ENCODE measurements at regions not wholly inside any gene's neighbourhood (a gene's known extent, or its start where the extent isn't known, plus 50 kb on each side); places are given as distances from the start of the nearest gene placed in this dataset.

DNA sequence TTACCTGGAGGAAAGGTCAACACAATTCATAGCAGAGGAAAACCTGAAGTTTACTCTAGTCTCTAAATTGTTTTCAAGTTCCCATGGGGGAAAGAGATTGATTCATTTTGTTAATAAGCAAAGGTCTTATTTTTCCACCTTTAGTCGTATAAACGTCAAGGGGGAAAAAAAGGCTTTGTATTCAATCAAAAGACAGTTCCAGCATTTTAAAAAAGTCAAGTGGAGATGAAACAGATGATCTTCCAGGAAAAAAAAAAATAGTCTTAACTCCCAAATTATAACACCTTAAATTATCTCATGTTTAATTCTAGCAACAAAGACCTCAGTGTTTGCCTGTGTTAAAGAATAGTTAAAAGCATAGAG is 140.5 kb downstream of the TOMM20 start:
- DNase-seq = no peak

DNA sequence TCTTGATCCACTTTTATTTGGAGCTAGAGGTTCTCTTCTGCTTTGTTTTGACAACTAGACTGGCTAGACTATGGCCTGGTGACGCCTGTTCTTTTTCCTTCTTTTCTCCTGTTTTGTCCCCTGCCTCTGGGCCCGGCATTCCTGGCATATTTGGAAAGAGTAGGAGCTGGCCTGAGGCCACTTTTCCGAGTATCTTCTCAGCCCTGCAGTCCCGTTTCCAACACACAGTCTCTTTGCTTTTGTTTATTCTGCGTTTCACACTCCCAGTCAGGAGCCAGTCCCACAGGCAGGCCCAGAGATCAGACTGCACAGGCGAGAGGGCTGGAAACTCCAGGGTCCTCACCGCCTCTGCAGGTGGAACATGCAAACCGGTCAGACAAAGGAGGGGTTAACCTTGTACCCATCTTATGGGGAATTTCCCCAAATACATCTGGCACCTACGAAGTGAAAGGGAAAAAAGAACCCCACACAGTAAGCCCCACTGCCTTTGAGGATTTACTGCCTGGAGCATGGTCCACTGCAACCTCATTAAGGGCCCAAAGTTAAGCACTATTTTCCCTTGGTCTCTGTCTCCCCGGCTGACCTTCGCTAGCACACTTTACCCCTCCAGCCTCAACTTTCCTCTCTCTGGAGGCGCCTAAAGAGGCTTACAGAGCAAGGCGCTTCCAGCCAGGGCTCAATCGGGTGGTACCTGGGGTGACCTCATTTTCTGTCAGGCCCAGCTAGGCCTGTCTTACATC is 141.1 kb downstream of the TOMM20 start:
- DNase-seq = peak; percentile 43

DNA sequence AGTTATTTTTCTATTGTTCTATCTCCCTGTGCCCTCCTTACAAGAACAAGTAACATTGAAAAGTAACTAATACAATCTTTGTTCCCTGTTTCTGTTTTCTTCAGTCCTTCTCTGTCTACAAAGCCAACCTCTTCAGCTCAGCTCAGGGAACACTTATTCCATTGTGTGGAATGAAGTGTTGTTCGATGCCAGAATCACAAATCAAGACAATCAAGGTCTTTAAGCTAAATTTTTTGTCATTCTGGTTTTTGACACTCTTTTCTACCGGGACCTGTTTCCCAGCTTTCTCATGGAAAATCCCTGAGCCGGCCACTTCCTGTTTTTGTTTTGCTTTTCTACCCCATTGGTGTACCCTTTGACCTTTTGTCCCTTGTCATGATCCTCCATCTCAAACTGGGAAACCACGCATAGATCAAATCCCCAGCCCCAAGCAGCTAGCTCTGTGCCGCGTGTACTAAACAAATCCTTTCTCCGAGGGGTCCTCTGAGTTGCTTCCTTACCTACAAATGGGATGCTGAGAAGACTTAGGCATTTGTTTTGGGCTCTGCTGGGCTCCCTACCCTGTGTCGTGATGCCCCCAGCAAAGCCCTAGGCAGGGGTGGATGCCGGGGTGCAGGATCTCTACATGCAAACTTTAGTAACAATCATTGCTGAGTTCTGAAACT is 141.8 kb downstream of the TOMM20 start:
- peak; percentile 23 for DNase-seq

DNA sequence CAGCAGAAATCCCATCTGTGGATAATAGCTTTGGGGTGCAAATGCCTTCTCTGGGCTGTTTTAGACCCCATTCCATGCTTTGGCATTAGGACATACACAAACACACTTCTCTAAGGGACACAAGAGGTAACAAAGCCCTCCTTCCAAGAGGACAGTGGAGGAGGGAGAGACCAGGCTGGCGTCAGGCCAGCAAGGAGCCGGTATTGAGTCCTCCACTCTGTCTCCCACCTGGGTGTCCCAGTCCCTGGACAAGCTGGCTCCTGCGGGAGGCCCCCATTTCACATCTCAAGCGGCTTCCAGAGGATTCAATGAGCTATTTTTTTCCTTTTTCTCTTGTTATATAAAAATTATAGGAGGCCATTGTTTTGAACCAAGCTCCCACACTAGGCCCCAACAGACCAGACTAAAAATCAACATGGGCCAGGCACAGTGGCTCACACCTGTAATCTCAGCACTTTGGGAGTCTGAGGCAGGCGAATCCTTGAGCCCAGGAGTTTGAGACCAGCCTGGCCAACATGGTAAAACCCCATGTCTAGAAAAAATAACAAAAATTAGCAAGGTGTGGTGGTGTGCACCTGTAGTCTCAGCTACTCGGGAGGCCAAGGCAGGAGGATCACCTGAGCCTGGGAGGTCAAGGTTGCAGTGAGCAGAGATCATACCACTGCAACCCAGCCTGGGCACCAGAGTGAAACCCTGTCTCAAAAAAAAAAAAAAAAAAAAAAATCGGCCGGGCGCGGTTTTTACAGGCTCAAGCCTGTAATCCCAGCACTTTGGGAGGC is 142.9 kb downstream of the TOMM20 start:
- DNase-seq = no peak

DNA sequence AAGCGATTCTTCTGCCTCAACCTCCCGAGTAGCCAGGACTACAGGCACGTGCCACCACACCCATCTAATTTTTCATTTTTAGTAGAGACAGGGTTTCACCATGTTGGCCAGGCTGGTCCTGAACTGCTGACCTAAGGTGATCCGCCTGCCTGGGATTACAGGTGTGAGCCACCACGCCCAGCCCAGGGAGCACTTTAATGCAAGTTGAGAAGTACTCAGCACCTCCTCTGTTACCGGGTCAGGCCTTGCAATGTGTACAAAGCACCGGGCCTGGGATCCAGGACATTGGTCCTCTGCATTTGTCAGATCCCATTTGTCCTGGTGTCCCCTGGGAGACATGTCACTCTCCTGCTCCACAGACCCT is 143.6 kb downstream of the TOMM20 start:
- DNase-seq = no peak

DNA sequence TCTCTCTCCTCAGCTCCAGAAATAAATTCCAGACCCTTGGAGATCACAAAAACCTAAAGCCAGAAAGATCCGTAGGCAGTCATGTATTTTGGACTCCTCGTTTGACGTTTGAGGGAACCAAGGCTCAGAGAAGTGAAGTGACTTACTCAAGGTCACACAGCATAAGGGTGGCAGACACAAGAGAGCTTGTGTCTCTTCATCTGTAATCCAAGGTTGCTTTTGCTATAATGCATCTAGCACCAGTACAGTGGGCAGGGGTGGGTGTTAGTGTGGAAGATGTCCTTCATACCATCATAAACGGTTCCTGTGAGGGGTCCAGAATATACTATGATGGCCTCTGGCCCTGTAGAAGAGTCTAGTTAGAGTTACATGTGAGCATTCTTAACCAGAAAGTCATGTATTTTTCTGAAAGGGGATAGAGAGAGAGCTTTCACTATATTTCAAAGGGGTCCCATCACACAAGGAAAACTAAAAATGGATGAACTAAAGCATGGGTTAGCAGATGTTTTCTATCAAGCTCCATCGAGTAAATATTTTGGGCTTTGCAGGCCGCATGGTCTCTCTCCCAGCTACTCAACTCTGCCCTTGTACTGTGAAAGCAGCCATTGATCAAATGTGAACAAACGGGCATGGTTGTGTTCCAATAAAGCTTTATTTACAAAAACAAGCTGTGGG is 144.9 kb downstream of the TOMM20 start:
- DNase-seq = no peak

DNA sequence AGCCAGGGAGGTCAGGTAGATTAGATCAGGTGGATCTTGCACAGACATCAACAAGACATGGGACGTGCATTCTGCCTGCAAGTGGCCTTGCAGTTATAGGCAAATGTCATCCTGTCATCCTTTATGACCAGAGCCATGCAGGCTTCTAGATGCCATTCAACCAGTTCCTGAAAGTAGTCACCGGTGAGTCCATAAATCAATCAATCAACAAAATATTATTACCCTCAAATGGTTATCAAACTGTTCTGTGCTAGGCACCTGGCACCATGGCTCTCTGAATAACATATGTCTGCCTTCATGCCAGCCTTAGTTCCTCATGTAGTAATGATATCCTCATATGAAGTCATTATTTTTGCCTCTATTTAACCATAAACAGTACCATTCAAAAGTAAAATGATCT is 146.9 kb downstream of the TOMM20 start:
- DNase-seq = no peak

DNA sequence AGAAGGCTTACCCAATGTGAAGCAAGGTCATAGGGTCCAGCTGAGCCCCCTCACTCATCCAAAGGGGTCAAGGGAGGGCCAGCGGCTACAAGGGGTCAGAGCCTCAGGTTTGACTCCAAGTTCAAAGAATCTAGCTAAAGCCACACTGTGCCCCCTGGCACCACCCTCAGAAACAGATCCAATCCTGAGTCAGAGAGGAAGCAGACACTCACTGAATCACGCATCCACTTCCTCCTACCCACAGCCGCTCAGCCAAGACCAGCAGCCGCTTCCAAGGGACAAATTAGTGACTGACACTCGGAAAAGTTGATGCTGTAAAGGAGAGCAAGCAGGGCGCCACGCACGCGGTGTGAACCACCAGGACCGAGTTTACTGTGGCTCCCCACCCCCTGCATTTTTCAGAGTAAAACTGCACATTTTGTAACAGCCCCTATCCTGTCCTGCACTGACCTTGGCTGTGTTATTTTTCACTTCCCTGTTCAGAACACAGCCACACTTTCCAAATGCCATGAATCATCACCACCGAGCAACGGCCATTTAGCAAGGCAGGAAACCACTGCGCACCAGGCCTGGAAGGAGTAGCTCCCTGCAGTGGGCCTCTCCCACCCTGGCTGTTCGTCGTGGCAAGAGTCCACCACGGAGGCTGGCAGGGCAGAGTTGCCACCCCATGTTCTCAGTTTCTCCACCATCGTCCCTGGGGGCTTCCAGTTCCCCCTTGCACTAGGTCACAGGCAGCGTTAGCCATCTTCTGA is 147.8 kb downstream of the TOMM20 start:
- peak; percentile 96 for DNase-seq

DNA sequence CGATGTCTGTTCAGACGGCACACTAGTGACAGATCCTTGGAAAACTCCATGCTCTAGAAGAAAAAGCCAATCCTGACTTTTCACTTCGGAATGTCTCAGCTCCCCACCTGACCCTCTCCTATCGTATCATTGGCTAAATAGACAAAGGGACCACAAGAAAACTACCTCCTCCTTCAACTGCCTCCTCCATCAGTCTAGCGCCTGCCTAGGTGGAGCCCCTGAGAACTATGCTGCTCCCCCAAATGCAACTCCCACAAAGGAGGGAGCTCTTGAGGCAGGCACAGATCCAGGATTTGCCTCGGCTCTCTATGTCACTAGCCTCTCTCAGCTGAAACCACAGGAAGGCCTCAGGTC is 148.4 kb downstream of the TOMM20 start:
- DNase-seq = no peak

DNA sequence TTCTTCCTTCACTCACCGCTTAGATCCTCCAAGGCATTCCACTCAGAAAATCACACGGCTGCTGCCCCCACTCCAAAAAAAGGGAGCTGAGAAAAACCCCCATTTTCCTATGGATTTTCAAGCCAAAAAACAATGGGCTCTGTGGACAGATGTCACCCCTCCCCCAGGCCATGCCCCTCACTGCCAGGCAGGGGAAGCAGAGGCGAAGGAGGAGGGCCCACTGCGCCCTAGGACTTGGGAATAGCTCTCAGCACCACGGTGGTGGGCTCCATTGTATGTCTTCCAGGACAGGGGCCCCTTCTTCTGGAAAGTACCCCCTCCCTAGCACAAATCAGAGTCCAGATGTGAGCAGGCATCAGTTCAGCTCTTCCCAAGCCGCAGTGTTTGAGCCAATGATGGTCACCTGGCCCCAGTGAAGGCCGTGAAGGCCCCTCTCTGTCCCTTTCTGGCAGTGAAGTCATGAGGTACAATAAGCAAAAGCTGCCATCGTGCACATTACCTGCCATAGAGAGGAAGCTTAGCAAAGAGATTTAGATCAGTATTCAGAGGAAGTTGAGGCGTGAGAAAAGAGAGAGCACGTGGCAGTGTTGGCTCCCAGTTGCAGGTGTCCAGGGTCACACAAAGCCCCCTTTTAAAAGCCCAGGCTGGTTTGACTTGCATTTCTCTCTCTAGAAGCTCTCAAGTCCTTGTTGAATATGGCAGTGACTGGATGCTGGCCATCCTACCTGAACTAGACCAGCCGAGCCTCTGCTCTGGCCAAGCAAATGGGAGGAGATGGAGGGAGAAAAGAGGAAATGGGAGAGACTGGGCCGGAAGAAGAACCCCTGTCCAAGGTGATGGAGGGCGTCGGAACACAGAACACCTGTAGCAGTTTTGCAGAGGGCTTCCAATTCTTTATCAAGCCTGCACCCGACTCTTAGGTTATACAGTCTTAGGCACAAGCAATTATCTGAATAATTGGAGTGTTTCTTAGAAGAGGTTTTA is 149.0 kb downstream of the TOMM20 start:
- DNase-seq = peak; percentile 47

DNA sequence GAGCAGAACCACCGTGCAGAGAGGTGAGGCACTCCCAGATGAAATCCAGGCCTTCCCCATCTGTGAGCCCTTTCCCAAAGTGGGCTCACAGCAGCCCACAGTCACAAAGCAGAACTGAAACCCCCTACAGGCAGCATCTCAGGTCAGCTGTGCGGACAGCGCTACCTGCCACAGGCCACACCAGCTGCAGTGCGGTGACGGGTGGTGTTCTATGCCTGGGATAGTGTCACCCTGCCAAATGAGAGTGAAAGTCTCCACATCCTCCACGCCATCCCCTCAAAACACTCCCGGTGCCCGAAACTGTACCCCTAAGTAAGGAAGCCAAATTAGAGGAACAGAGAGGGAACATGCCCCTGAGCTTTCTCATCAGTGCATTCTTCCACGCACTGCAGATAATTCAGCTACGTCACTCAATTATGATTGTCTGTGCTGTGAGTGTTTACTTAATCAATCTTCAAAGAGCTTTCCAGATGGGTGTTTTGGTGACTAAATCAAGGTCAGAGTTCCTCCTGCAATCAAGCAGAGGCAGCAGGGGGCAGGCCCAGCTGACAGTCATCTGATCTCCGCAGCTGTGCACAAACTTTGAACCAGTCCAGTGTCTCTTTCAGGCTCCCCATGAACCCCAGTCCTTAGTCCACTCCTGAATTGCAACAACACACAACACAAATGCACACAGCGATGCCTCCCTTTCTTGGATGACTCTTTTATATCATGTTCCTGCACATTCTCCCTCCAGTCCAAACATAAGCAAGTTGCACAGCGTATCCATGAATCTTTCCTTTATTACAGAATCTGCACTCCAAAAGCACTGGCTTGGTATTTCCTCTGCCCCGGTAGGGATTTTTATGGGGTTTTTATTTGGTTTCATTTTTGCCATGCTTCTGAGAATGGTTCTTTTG is 150.0 kb downstream of the TOMM20 start:
- peak; percentile 82 for DNase-seq

DNA sequence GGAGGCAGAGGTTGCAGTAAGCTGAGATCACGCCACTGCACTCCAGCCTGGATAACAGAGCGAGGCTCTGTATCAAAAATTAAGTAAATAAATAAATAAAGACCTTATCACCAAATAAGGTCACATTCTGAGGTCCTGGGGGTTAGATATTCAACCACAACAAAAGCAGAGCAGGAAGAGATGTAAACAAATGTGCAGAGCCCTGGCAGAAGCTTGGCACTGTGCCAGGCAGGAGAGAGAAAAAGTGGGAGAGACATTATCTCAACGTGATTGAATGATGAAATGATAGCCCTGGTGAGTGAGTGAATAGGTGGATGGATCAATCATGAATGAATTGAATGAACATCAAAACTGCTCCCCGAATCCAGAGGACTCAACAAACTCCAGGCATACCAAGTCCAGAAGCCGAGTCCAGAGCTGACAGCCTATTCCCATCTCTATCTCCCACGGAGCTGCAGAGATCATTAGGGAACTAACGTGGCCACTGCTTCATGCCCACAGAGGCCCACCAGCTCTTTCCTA is 150.7 kb downstream of the TOMM20 start:
- DNase-seq = no peak

DNA sequence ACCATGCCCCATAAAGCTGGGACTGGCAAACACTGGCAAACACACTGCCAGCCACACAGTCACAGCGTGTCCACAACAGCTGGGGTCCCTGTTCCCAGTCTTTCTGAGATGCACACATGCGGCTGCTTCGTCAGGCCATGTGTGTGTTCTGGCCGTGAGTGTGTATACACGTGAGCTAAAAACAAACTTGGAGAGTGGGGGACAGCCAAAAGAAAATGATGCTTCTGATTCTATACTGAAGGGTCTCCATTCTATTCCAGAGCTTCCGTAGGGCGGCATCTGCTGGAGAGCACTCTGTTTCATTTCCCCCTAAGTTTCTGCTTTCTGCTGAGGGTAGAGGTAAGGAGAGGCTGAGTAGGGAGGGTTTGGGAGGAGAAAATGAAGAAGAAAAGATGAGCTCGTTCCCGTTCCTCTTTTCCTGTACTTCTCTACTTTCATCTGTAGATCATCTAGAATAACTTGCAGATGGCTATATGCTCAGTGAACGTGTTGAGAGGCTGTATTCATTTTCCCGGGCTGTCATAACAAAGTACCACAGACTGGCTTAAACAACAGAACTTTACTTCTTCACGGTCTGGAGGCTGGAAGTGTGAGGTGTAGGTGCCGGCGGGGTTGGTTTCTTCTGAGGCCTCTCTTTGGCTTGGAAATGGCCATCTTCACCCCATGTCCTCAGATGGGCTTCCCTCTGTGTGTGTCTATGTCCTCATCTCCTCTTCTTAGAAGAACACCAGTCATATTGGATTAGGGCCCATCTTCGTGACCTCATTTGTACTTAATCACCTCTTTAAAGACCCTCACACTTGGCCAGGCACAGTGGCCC is 151.6 kb downstream of the TOMM20 start:
- no peak for DNase-seq

DNA sequence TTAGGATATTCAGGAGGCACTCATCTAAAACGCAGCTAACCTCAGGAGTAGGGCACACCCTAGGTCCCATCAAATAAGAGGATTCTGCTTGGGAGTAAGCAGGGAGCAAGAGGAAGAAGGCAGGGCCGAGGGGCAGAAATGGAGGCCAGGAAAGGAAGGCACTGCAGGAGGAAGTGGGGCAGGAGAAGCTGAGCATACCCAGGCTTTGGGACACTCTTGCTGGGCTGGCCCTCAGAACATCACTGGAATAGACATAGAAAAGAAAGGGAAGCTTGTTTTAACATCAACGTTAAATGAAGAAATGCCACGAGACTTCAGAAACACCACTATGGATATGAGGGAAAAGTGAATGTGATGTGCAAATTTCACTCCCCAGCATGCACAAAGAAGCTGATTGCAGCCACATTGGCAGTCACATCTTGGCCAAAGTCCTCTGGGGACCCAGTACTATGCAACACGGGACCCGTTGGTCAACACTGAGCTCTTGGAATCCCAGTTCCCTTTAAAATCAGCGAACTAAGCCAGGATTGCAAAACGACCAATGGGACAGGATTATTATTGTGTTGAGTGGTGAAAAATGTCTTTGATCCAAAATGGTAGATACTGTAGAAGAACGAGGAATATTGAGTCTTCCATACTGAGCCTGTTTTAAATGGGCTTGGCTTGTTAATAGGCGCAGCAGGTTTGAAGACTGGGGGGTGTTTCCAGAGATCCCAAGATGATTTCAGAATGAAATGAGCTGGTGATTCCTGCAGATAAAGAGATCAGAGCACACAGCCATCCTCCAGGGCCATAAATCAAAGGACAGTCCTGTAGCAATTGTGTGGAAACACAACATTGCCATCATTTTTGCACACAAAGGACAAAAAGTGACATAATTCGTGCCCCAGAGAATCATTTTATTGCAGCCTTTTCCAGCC is 152.4 kb downstream of the TOMM20 start:
- DNase-seq = no peak

DNA sequence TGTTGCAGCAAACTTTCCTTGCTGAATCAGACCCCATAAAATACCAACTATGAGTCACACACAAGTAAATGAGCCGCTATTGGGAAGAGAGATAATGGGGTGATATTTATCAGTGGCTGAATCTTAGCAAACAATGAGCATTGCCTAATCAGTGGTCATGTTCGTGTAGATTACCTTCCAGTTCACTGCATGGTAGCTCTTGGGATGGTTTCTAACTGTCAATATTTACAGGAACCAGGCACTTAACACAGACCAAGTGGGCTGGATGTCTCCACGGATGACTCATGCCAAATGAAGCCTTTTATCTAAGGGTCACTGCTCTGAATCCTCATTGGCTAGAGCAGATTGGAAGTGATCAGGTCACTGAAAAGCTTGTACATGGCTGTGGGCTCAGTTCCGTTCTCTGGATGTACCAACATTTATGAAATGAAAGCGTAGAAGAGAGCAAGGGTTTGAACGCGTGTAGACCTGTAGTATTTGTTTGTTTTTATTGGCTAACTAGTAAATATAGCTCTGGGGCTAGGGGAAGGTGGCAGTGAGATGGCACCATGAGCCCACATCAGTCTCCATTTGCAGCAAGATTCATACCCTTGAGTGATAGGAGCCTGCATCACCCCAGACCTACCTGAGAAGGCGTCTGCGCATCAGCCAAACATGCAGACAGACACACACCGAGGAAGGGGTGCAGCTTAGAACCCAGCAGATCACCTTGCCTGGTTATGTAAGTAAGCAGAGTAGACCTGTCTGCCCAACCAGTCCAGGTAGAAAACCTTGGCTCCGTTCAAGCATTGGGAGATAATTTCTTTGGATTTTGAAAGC is 153.3 kb downstream of the TOMM20 start:
- peak; percentile 60 for DNase-seq

DNA sequence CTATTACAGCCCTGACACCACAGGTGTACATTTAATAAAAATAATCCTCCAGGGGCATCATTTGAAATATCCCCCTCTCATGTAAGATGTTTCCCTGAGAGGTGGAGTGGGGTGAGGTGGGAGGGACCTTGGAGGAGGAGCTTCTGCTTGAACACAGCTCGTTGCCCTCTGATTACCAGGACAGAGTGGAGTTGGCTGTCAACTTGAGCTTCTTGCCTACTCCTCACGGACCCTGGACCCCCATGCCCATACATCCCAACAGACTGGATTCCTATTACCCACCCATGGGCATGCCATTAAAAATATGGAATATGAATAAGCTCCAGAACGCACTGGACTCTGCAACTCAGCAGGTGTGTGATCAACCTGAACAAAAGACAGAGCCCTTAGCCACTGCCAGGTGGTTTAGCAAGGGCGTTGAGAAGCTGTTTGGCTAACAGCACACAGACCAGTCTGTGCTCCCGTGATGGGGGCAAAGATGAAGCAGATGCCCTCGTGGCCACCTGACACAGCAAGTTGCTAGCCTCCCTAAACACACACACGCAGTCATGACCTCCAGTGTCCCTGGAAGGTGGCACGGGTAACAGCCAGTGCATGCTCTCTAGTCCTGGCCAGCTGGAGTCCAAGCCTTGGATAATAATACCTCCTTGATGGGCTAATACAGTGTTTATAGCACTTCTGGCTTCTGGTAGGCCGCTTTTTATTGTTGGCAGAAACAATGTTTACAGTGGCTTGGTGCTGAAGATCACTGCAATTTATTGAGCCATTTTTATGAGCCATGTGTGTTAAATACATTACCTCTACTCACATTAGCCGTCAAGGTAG is 155.0 kb downstream of the TOMM20 start:
- no peak for DNase-seq
